ENCODE measurements at regions not wholly inside any gene's neighbourhood (a gene's known extent, or its start where the extent isn't known, plus 50 kb on each side); places are given as distances from the start of the nearest gene placed in this dataset.

GRCh38 chr17:65473363-65473762 is 88.1 kb downstream of the AXIN2 start:
- H3K9ac ChIP-seq (ENCODE audit: extremely low read depth, low read length, poor library complexity, severe bottlenecking) = no peak overlapping the region
- no peaks in the 10 kb centered on the region for H3K27me3 Mint-ChIP-seq (ENCODE audit: insufficient read depth)

GRCh38 chr17:65472666-65473309 is 88.7 kb downstream of the AXIN2 start:
- H3K27me3 ChIP-seq (ENCODE audit: control insufficient read depth, insufficient read depth, low read length, poor library complexity, severe bottlenecking) = no peaks in the 10 kb centered on the region
- no peaks in the 10 kb centered on the region for H3K36me3 Mint-ChIP-seq (ENCODE audit: low read depth)
- H3K27ac Mint-ChIP-seq = no peak overlapping the region
- no peaks in the 10 kb centered on the region for H3K27me3 Mint-ChIP-seq (ENCODE audit: insufficient read depth)
- H3K9me3 ChIP-seq (ENCODE audit: control insufficient read depth, low read length) = no peaks in the 10 kb centered on the region
- H3K4me1 ChIP-seq (ENCODE audit: control insufficient read depth, insufficient read depth, low read length) = peaks cover 3% of the 10 kb centered on the region
- H3K36me3 ChIP-seq (ENCODE audit: control insufficient read depth, insufficient read depth, low read length) = no peaks in the 10 kb centered on the region
- no peak overlapping the region for H3K9ac ChIP-seq (ENCODE audit: extremely low read depth, low read length, poor library complexity, severe bottlenecking)
- no peak overlapping the region for H3K4me3 Mint-ChIP-seq
- no peak for TF ChIP-seq CTCF (conservative IDR thresholded peaks at IDR 0.05)
- WGBS, 2 experiments (ENCODE audit: insufficient coverage in 1 of 2, insufficient read length in 1 of 2) = 86 to 90% methylated on average over 6 to 7 of the region's 8 CpGs
- no peak overlapping the region for H3K4me3 ChIP-seq (ENCODE audit: low read length)
- H3K9me3 Mint-ChIP-seq = no peaks in the 10 kb centered on the region
- H3K27ac ChIP-seq (ENCODE audit: low read depth, low read length) = no peak overlapping the region
- DNase-seq = no peak
- H3K4me1 Mint-ChIP-seq = peaks cover 6% of the 10 kb centered on the region

More at GRCh38 chr17:65473363-65473762, 88.1 kb downstream of the AXIN2 start:
- Mint-ChIP-seq H3K9me3 (no peaks in the 10 kb centered on the region), H3K4me1 (peaks cover 6% of the 10 kb centered on the region), H3K27ac (no peak overlapping the region), H3K4me3 (no peak overlapping the region), H3K36me3 (ENCODE audit: low read depth) (no peaks in the 10 kb centered on the region)
- H3K9me3 ChIP-seq (ENCODE audit: control insufficient read depth, low read length) = no peaks in the 10 kb centered on the region
- H3K27ac ChIP-seq (ENCODE audit: low read depth, low read length) = no peak overlapping the region
- WGBS, 2 experiments (ENCODE audit: insufficient coverage in 1 of 2, insufficient read length in 1 of 2) = 91 to 94% methylated on average over 4 to 6 of the region's 6 CpGs
- H3K27me3 ChIP-seq (ENCODE audit: control insufficient read depth, insufficient read depth, low read length, poor library complexity, severe bottlenecking) = no peaks in the 10 kb centered on the region
- H3K4me1 ChIP-seq (ENCODE audit: control insufficient read depth, insufficient read depth, low read length) = peaks cover 3% of the 10 kb centered on the region
- no peak for DNase-seq
- no peak overlapping the region for H3K4me3 ChIP-seq (ENCODE audit: low read length)
- H3K36me3 ChIP-seq (ENCODE audit: control insufficient read depth, insufficient read depth, low read length) = no peaks in the 10 kb centered on the region
- no peak for TF ChIP-seq CTCF (conservative IDR thresholded peaks at IDR 0.05)

GRCh38 chr17:65470783-65471182 is 90.7 kb downstream of the AXIN2 start:
- H3K4me3 Mint-ChIP-seq = no peak overlapping the region
- WGBS, 2 experiments (ENCODE audit: insufficient coverage in 1 of 2, insufficient read length in 1 of 2) = 85 to 100% methylated on average over 2 to 4 of the region's 4 CpGs
- H3K9ac ChIP-seq (ENCODE audit: extremely low read depth, low read length, poor library complexity, severe bottlenecking) = no peak overlapping the region

More at GRCh38 chr17:65470783-65471182, 90.7 kb downstream of the AXIN2 start:
- no peak for DNase-seq
- Mint-ChIP-seq H3K27me3 (ENCODE audit: insufficient read depth) (no peaks in the 10 kb centered on the region), H3K36me3 (ENCODE audit: low read depth) (no peaks in the 10 kb centered on the region), H3K9me3 (no peaks in the 10 kb centered on the region), H3K27ac (no peak overlapping the region), H3K4me1 (peaks cover 6% of the 10 kb centered on the region)
- H3K9me3 ChIP-seq (ENCODE audit: control insufficient read depth, low read length) = no peaks in the 10 kb centered on the region
- no peak overlapping the region for H3K27ac ChIP-seq (ENCODE audit: low read depth, low read length)
- no peak for TF ChIP-seq CTCF (conservative IDR thresholded peaks at IDR 0.05)
- no peaks in the 10 kb centered on the region for H3K36me3 ChIP-seq (ENCODE audit: control insufficient read depth, insufficient read depth, low read length)
- no peaks in the 10 kb centered on the region for H3K27me3 ChIP-seq (ENCODE audit: control insufficient read depth, insufficient read depth, low read length, poor library complexity, severe bottlenecking)
- peaks cover 3% of the 10 kb centered on the region for H3K4me1 ChIP-seq (ENCODE audit: control insufficient read depth, insufficient read depth, low read length)
- no peak overlapping the region for H3K4me3 ChIP-seq (ENCODE audit: low read length)

All from endodermal cell (in vitro differentiated cells).